NCI-H146 (cell line): ENCODE measurements at regions not wholly inside any gene's neighbourhood (a gene's known extent, or its start where the extent isn't known, plus 50 kb on each side); places are given as distances from the start of the nearest gene placed in this dataset.
A peak's percentile ranks its signal among the peaks of the same experiment; 100 is the strongest.

Source experiments
- DNase-seq: peaks from one replicate; lab custom pipeline; 2025; lab: John Stamatoyannopoulos, UW

GRCh38 chr5:124263680-124264491, 482.6 kb downstream of the ZNF608 start:
- peak; percentile 95 for DNase-seq

- DNase-seq: peak; percentile 18
Observed at GRCh38 chr5:124262991-124263571, 483.4 kb downstream of the ZNF608 start.

GRCh38 chr5:124262470-124262869, 484.0 kb downstream of the ZNF608 start:
- DNase-seq: peak; percentile 17

GRCh38 chr5:124261848-124262247, 484.6 kb downstream of the ZNF608 start:
- DNase-seq: no peak

- DNase-seq: peak; percentile 23
Observed at GRCh38 chr5:124260921-124261515, 485.4 kb downstream of the ZNF608 start.

- DNase-seq: no peak
Observed at GRCh38 chr5:124259017-124259416, 487.4 kb downstream of the ZNF608 start.

- no peak for DNase-seq
Observed at GRCh38 chr5:124257048-124257447, 489.4 kb downstream of the ZNF608 start.

GRCh38 chr5:124253203-124253810, 493.1 kb downstream of the ZNF608 start:
- no peak for DNase-seq

GRCh38 chr5:124252747-124253146, 493.7 kb downstream of the ZNF608 start:
- DNase-seq: no peak

GRCh38 chr5:124252191-124252638, 494.2 kb downstream of the ZNF608 start:
- peak; percentile 72 for DNase-seq

GRCh38 chr5:124245276-124245675, 501.2 kb downstream of the ZNF608 start:
- DNase-seq: no peak

GRCh38 chr5:124240732-124241131, 505.7 kb downstream of the ZNF608 start:
- no peak for DNase-seq

GRCh38 chr5:124239572-124239971, 506.9 kb downstream of the ZNF608 start:
- DNase-seq: no peak

GRCh38 chr5:124238350-124238749, 508.1 kb downstream of the ZNF608 start:
- DNase-seq: no peak

GRCh38 chr5:124237206-124237695, 509.2 kb downstream of the ZNF608 start:
- no peak for DNase-seq

GRCh38 chr5:124236361-124237205, 509.9 kb downstream of the ZNF608 start:
- DNase-seq: peak; percentile 84

GRCh38 chr5:124235576-124235975, 510.9 kb downstream of the ZNF608 start:
- DNase-seq: peak; percentile 7

GRCh38 chr5:124234770-124235562, 511.5 kb downstream of the ZNF608 start:
- no peak for DNase-seq

- DNase-seq: peak; percentile 58
Observed at GRCh38 chr5:124234022-124234769, 512.2 kb downstream of the ZNF608 start.

GRCh38 chr5:124232515-124232914, 513.9 kb downstream of the ZNF608 start:
- no peak for DNase-seq
